Forelimb muscle (tissue), 1 donor: ENCODE measurements at regions not wholly inside any gene's neighbourhood (a gene's known extent, or its start where the extent isn't known, plus 50 kb on each side); places are given as distances from the start of the nearest gene placed in this dataset.
"Not testable (repeated sequence)": the region's sequence is repeated elsewhere in the genome, so short reads cannot be mapped to it uniquely, and the experiment has no call there.

Experiments used
- DNase-seq: peaks from one replicate; pipeline ENCODE4 v3.0.0-alpha.2; 2013; ENCODE audit warnings: low read depth

DNA sequence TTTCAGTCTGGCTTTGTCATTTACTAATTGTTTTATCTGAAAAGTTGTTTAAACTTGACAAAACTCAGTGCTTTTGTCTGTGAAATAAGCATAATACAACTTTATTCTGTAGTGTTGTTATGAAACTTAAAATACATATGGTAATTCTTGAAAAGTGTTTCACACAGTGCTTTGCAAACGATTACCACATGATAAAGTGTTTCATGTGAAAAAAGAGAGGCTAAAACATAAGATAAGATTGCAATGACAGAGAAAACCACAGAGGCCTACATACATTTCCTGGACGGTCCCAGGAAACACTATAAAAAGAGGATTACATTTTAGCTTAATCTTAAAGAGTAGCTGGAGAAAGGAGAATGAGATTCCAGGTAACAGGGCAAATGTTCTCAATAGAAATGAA is 1934.6 kb upstream of the LRRTM1 start:
- no peak for DNase-seq

GRCh38 chr2:82237994-82238662 is 1933.6 kb upstream of the LRRTM1 start:
- DNase-seq, result no peak

GRCh38 chr2:82234283-82234874 is 1929.8 kb upstream of the LRRTM1 start:
- DNase-seq, result no peak

DNA sequence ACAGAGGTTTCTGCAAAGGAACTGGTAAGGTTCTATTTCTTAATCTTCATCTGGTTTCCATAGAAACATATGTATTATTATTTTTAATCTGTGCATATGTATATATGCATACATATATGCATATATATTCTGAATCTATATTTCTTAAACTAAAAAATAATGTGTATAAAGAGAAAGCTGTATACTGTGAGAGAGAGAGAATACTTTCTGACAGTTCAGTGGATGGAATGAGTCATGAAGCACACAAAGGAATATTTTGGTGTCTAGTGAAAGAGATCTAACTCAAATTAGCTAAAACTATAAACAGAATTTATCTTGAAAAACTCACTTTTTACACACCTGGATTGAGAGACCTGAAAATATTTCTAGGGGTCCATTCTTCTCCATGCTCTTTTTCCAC is 1929.3 kb upstream of the LRRTM1 start:
- no peak for DNase-seq

DNA sequence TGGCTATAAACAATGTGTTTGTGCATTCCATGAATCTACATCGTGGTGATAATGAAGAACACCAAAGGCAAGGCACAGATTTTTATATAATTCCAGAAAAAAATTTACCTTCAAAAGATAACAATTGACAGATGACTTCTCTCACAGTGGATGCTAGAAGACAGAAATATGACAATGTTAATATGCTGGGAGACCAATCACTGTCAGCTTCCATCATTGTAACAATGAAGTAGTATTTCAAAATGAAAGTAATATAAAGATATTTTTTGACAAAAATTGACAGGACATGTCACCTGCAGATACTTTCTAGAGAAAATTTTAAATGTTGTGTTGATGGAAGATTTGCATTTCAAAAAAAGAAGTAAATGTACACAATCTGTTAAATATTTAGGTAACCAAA is 1925.9 kb upstream of the LRRTM1 start:
- DNase-seq, result no peak

DNA sequence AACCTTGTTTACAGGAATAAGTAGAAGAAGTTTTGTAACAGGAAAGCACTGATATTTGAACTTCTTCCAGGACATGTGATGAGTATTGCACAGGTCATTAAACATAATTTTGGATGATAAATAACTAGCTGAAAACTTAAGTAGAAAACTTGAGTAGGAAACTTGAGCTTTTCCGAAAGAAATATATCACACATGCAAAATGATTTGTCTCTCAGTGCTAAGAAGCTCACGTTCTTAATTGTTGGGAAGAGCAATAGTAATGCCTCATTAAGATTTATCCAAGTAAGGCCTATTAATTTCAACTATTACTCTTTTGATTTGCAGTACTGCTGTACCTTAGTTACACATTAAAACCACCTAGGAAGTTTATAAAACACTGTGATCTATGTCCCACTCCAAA is 1921.9 kb upstream of the LRRTM1 start:
- DNase-seq, result no peak

DNA sequence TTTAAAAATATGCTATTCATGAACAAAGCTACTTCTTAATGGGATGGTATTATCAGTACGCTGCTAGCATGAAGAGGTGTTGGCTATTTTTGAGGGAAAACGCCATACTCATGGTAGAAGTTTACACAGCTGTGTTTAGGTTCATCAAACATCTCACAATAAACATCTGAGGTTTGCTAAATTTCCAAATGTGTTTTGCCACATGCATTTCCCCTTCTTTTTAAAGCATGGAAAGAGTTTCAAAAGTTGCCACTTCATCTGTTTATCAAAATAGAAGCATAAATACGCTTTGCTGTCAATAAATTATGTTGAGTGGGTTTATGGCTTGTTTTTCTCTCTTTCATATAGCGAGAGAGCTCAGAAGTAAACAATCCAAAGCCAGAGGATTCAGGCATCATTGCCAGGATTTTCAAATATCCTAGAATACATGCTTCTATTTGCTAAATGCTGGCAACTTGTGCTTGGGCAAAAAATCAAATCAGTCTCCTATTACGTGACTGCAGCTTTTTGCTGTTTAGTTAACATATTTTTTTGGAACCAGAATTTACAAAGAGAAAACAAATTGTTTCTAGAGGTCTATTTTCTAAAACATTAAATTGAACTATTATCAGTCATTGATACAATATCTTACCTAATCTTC is 1919.9 kb upstream of the LRRTM1 start:
- DNase-seq, result no peak

- DNase-seq, result no peak
Observed at GRCh38 chr2:82215212-82215611, 1910.7 kb upstream of the LRRTM1 start.

GRCh38 chr2:82199493-82199852 is 1894.9 kb upstream of the LRRTM1 start:
- no peak for DNase-seq

DNA sequence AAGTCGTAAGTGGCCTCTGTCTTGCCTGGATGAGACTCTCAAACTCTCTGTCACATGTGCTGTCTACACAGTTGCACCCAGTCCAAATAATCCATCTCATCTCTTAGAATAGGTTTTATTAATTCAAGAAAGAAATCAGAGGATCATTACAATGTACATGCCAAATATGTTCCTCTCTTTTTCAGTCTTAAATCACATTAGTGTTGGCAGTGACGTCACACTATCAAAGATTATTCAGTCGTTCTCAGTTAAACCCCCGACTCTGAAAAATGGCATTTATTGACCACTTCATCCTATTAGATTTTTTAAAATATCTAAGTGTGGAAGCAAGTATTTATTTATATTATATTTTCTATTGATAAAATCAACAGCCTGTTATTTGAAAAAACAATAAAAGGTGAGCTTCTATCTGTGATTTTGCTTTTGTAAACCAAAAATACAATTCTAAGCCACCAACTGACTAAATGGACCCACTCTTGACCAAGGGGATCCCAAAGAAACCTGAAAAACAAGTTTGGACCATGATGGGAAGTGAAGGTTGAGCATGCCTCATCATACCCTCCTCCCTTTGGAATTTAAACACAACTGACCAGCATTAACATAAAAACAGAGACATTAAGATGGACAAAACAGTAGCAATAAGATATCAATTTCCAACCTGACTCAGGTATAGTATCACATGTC is 1894.4 kb upstream of the LRRTM1 start:
- DNase-seq, result no peak

DNA sequence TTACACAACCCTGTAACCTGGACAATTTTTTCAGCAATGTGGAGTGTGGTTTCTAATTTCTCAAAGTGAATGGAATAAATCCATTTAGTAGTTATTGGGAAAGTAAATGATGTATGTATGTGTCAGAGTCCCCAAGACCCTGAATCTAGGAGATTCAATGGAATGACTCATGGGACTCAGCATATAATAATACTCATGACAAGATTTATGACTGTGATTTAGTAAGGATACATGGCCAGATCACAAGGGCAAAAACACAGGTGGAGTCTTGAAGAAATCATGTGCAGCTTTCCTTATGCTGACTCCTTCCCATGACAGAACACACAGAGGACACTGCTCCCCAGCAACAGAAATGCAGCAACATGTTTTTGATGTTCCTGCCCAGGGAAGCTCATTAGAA is 1877.7 kb upstream of the LRRTM1 start:
- no peak for DNase-seq

GRCh38 chr2:82175210-82175609 is 1870.7 kb upstream of the LRRTM1 start:
- not testable (repeated sequence) for DNase-seq

GRCh38 chr2:82172483-82172882 is 1867.9 kb upstream of the LRRTM1 start:
- DNase-seq, result no peak

DNA sequence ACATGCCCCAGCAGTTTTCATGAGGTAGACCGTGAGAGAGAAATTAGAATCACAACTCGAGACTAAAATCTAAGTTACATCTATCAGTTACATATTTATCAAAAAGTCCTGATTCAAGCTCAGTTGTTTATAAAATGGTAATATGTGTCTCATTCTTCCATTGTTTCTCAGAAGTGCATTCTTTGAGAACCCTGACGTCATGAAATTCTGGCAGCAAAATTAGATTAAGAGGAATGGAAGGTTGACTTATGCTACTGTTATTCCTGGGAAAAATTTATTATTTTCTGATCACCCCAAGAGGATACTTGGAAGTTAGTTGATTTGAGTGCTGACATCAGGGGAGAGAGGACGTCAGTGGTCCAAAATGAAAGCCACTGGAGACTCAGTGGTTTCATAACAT is 1864.8 kb upstream of the LRRTM1 start:
- no peak for DNase-seq

GRCh38 chr2:82165377-82165776 is 1860.8 kb upstream of the LRRTM1 start:
- DNase-seq, result no peak

DNA sequence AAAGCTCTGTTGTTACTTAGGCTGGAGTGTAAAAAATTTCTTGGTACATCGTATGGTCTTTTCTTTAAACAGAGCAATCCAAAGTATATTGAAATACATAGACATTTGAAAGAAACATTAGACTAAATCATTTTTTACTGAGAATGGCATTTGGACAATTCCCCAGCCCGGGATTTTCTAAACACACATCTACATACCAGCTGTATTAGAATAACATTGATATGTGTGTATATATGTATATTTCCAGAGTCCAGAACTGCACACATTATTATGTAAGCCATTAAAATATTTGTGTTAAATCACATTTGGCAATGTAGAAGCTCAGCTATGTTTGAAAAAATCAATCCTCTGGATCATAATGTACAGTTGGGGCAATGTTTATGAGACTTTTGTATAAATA is 1853.6 kb upstream of the LRRTM1 start:
- no peak for DNase-seq

DNA sequence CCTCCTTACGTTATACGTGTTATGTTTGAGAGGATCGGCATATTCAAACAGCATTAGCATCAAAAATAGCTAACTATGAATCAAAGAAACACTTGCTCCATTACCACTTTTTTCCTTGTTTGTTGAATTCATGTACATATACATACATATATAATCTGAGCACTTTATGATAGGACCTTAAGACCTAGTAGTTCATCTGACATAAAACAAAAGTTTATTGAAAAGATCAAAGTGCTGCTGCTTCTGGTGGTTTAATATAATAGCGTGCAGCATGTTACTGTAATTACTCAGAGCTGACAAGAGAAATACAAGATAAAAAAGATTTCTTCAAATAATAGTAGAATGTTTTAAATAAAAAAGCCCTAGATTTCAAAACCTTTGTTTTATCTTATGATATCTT is 1850.9 kb upstream of the LRRTM1 start:
- no peak for DNase-seq

GRCh38 chr2:82143343-82143742 is 1838.8 kb upstream of the LRRTM1 start:
- no peak for DNase-seq

DNA sequence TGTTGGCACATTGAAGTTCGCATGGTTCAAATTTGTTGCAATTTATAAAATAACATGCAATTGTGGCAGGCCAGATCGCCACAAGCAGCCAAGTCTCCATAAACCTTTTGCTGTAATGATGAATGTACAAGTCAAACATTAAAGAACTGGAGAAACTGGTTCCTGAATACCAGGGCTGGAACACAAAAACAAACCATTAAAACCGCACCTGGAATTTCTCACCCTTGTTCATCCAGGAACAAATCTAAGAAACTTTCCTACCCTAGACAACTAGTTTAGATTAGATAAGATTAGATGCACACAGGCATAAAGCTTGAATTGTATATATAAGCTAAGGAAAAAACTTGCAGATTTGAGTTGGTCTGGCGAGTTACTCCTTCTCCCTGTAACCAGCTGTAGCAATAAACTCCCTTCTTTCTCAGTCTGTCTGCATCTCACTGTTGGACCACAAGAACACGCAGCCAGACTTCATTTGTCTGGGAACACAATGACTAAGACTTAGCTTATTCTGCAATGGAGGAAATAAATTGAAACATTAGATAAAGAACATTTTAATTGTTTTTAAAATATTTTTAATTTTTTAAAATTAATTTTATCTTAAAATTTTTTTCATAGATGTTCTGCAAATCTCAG is 1835.5 kb upstream of the LRRTM1 start:
- DNase-seq, result no peak

- DNase-seq, result no peak
Observed at GRCh38 chr2:82137441-82137840, 1832.9 kb upstream of the LRRTM1 start.

DNA sequence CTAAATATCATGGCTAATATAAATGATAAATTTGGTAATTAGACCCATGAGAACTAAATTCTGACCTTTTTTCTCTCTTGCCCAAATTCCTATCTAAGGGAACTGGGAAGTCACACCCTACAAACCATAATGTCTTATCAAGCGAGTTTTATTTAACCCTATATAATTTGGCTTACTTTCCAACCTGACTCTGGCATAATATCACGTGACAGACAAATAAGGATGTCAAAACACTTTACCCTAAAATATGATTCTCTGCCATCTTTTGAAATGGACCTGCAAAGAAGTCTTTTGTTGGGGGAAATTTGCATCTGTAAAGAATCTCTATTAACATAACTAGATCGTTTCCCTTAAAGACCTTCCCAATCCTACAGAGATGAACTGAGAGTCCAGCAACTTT is 1823.5 kb upstream of the LRRTM1 start:
- no peak for DNase-seq

DNA sequence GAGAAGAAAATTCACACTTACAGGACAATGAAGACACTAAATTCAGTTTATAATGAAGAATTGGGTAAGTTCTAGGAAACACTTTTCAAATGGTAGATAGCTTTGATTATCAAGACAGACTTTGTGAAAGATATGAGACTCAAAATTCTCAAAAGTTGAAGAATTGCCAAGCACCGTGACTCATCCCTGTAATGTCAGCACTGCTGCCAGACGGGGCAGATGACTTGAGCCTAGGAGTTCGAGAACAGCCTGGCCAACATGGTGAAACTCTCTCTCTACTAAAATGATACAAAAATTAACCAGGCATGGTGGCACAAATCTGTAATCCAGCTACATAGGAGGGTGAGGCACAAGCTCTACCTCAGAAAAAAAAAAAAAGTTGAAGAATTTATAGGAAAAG is 1820.1 kb upstream of the LRRTM1 start:
- DNase-seq, result no peak

- DNase-seq, result no peak
Observed at GRCh38 chr2:82120654-82121053, 1816.1 kb upstream of the LRRTM1 start.
